IgD-negative memory B cell (primary cell): ENCODE measurements at regions not wholly inside any gene's neighbourhood (a gene's known extent, or its start where the extent isn't known, plus 50 kb on each side); places are given as distances from the start of the nearest gene placed in this dataset.

Experiments used
- H3K27ac Mint-ChIP-seq, 3 donors: one replicate each; pipeline ENCODE4 v1.8.0; 2020 to 2022; ENCODE audit warnings: mild to moderate bottlenecking in 3 of 3, mixed read lengths in 3 of 3, moderate library complexity in 1 of 3
- H3K27me3 Mint-ChIP-seq: one replicate; pipeline ENCODE4 v1.8.0; 2021; ENCODE audit warnings: mixed read lengths
- H3K36me3 Mint-ChIP-seq: one replicate; pipeline ENCODE4 v1.8.0; 2020; ENCODE audit warnings: mild to moderate bottlenecking, mixed read lengths
- H3K4me1 Mint-ChIP-seq, 3 donors: one replicate each; pipeline ENCODE4 v1.8.0; 2020 to 2022; ENCODE audit warnings: mixed read lengths in 3 of 3, mild to moderate bottlenecking in 1 of 3
- H3K4me3 Mint-ChIP-seq, 4 donors: one replicate each; pipeline ENCODE4 v1.8.0; 2020 to 2022; ENCODE audit warnings: mild to moderate bottlenecking in 4 of 4, mixed read lengths in 4 of 4, moderate library complexity in 3 of 4
- H3K9me3 Mint-ChIP-seq, 3 donors: one replicate each; pipeline ENCODE4 v1.8.0; 2020 to 2021; ENCODE audit warnings: mixed read lengths in 3 of 3, mild to moderate bottlenecking in 1 of 3

DNA sequence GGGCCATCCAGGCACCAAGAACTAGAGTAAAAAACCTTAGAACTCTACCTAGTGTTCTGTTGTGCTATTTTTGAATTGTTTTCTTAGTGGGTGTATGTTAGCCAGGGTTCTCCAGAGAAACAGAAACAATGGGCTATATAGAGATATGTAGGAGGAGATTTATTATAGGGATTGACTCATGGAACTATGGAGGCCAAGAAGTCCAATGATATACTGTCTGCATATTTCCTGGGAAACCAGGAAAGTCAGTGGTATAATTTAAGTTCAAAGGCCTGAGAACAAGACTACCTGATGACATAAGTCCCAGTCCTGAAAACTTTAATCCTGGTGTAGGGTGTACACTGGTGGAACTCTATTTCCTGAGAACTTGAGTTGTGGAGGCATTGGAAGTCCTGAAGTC, 108.7 kb upstream of the ACVR1 start:
- Mint-ChIP-seq H3K27ac (no peak overlapping the region), H3K4me3 (no peak overlapping the region), H3K36me3 (no peaks in the 10 kb centered on the region), H3K4me1 (no peaks in the 10 kb centered on the region), H3K9me3 (peaks cover 0 to 7% (median 1%) of the 10 kb centered on the region in 3 donors), H3K27me3 (peaks cover 5% of the 10 kb centered on the region)

DNA sequence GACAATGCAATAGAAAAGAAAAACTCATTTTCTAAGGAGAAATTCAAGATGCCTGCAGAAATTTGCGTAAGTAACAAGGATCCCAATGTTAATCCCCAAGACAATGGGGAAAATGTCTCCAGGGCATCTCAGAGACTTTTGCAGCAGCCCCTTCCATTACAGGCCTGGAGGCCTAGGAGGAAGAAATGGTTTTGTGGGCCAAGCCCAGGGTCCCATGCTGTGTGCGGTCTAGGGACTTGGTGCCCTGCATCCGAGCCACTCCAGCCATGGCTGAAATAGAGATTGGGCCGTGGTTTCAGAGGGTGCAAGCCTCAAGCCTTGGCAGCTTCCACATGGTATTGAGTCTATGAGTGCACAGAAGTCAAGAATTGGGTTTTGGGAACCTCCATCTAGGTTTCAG, 103.9 kb upstream of the ACVR1 start:
- Mint-ChIP-seq H3K9me3 (peaks cover 1 to 22% (median 6%) of the 10 kb centered on the region in 3 donors), H3K27ac (no peak overlapping the region), H3K4me1 (no peaks in the 10 kb centered on the region), H3K27me3 (peaks cover 8% of the 10 kb centered on the region), H3K4me3 (no peak overlapping the region), H3K36me3 (no peaks in the 10 kb centered on the region)

DNA sequence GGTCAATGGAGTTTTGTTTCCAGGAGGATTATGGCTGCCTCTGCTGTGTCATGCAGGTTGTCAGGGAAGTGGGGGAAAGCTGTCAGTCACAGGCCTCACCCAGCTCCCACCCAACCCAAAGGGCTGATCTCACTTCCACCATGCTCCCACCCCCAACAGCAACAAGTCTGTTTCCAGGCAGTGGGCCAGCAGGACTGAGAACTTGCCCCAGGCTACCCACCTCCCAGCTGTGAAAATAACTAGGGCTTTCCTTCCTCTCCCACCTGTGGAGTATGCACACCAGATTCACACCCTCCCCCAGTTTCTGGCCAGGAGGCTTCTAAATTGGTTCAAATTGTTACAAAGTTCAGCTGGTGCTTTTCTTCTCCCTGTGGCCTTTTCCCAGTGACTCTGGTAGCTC, 95.6 kb upstream of the ACVR1 start:
- no peak overlapping the region for H3K27ac Mint-ChIP-seq
- peaks cover 3% of the 10 kb centered on the region for H3K27me3 Mint-ChIP-seq
- no peak overlapping the region for H3K4me3 Mint-ChIP-seq
- H3K36me3 Mint-ChIP-seq = no peaks in the 10 kb centered on the region
- no peaks in the 10 kb centered on the region for H3K4me1 Mint-ChIP-seq
- H3K9me3 Mint-ChIP-seq = peaks cover 0 to 12% (median 3%) of the 10 kb centered on the region in 3 donors

DNA sequence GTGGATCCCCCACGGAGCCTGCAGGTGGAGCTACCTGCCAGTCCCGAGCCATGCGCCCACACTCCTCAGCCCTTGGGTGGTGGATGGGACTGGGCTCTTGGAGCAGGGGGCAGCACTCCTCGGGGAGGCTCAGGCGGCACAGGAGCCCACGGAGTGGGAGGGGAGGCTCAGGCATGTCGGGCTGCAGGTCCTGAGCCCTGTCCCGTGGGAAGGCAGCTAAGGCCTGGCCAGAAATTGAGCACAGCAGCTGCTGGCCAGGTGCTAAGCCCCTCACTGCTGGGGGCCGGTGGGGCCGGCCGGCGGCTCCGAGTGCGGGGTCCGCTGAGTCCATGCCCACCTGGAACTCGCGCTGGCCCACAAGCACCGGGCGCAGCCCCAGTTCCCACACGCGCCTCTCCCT, 91.7 kb upstream of the ACVR1 start:
- peaks cover 2% of the 10 kb centered on the region for H3K27me3 Mint-ChIP-seq
- no peaks in the 10 kb centered on the region for H3K36me3 Mint-ChIP-seq
- no peak overlapping the region for H3K27ac Mint-ChIP-seq

DNA sequence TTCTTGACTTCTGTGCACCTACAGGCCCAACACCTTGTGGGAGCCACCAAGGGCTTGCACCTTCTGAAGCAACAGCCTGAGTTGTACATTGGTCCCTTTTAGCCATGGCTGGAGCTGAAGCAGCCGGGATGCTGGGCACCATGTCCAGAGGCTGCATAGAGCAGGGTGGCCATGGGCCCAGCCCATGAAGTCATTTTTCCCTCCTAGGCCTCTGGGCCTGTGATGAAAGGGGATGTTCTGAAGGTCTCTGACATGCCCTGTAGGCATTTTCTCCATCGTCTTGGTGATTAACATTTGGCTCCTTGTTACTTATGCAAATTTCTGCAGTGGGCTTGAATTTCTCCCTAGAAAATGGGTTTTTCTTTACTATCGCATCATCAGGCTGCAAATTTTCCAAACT, 83.1 kb upstream of the ACVR1 start:
- peaks cover 10 to 20% (median 10%) of the 10 kb centered on the region in 3 donors for H3K9me3 Mint-ChIP-seq
- no peaks in the 10 kb centered on the region for H3K27me3 Mint-ChIP-seq

More for the DNA sequence above, 91.7 kb upstream of the ACVR1 start:
- peaks cover 4 to 5% (median 4%) of the 10 kb centered on the region in 3 donors for H3K9me3 Mint-ChIP-seq
- H3K4me1 Mint-ChIP-seq = no peaks in the 10 kb centered on the region
- no peak overlapping the region for H3K4me3 Mint-ChIP-seq

DNA sequence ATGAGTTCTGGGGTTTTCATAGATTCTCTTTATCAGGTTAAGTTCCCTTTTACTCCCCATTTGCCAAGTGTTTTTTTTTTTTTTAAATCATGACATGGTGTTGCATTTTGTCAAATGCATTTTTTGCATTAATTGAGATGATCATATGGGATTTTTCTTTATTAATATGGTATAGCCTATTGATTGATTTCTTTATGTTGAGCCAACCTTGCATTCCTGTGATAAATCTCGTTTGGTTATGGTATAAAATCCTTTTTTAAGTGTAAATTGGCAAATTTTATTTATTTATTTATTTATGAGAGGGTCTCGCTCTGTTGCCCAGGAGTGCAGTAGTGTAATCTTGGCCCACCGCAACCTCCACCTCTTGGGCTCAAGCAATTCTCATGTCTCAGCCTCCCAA, 81.5 kb upstream of the ACVR1 start:
- H3K27ac Mint-ChIP-seq = no peak overlapping the region

More for the DNA sequence above, 83.1 kb upstream of the ACVR1 start:
- Mint-ChIP-seq H3K27ac (no peak overlapping the region), H3K4me1 (no peaks in the 10 kb centered on the region), H3K36me3 (no peaks in the 10 kb centered on the region), H3K4me3 (no peak overlapping the region)

DNA sequence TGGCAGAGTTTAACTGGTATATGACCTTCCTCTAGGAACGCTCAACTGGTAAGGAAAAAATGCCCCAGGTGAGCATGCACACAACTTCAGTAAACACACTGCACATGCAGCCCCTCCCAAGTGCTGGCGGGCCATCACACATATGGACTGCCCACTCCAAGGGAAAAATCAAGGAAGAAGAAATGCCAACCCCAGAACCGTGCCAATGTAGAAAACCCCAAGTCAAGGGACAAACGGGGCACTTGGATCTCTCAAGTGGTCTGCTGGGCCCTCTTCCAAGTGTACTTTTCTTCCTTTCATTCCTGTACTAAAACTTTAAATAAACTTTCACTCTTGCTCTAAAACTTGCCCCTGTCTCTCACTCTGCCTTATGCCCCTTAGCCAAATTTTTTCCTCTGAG, 76.4 kb upstream of the ACVR1 start:
- H3K4me1 Mint-ChIP-seq = no peaks in the 10 kb centered on the region
- peaks cover 4 to 11% (median 9%) of the 10 kb centered on the region in 3 donors for H3K9me3 Mint-ChIP-seq
- H3K27me3 Mint-ChIP-seq = peaks cover 6% of the 10 kb centered on the region
- H3K27ac Mint-ChIP-seq = no peak overlapping the region
- peaks cover 1% of the 10 kb centered on the region for H3K36me3 Mint-ChIP-seq
- H3K4me3 Mint-ChIP-seq = no peak overlapping the region

More for the DNA sequence above, 81.5 kb upstream of the ACVR1 start:
- Mint-ChIP-seq H3K4me1 (no peaks in the 10 kb centered on the region), H3K27me3 (peaks cover 2% of the 10 kb centered on the region), H3K9me3 (peaks cover 10 to 20% (median 10%) of the 10 kb centered on the region in 3 donors), H3K4me3 (no peak overlapping the region), H3K36me3 (no peaks in the 10 kb centered on the region)

DNA sequence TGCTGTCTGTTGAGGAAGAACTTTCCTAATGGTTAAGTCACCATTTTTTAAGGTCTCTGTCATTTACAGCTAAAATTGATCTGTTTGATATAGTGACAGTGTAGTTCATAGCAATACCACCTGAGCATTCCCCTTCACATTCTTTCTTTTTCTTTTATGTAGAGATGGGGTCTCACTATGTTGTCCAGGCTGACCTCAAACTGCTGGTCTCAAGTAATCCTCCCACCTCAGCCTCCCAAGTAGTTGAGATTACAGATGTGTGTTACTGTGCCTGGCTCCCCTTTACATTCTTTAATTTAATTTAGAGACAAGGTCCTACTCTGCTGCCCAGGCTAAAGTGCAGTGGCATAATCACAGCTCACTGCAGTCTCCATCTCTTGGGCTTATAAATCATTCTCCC, 72.7 kb upstream of the ACVR1 start:
- H3K9me3 Mint-ChIP-seq = no peaks in the 10 kb centered on the region
- no peak overlapping the region for H3K4me3 Mint-ChIP-seq
- H3K27me3 Mint-ChIP-seq = peaks cover 9% of the 10 kb centered on the region
- no peak overlapping the region for H3K27ac Mint-ChIP-seq
- peaks cover 1% of the 10 kb centered on the region for H3K36me3 Mint-ChIP-seq
- no peaks in the 10 kb centered on the region for H3K4me1 Mint-ChIP-seq

DNA sequence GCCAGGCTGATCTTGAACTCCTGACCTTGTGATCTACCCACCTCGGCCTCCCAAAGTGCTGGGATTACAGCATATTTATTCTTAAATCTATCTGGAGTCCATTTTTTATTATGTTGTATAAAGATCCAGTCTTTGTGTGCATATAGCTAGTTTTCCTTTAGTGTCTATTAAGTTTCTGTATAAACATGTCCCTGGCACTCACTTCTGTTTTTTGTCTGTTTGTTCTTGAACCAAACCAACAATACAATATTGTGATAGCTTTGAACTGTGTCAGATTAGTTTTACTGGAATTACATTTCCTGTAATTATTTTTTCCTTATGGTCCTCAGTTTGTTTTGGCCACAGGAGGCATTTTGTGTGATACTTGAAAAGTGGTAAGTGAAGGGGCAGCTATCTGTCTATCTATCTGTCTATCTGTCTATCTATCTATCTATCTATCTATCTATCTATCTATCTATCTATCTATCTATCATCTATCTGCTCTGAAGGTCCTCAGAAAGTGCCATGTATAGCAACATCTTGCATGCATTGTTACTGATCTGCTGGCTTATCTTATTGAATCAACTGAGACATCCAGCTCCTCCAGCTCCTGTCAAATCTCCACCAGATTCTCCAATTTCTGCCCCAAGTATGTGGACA, 70.9 kb upstream of the ACVR1 start:
- H3K4me1 Mint-ChIP-seq = no peaks in the 10 kb centered on the region
- peaks cover under 1% of the 10 kb centered on the region for H3K36me3 Mint-ChIP-seq
- no peaks in the 10 kb centered on the region for H3K9me3 Mint-ChIP-seq

DNA sequence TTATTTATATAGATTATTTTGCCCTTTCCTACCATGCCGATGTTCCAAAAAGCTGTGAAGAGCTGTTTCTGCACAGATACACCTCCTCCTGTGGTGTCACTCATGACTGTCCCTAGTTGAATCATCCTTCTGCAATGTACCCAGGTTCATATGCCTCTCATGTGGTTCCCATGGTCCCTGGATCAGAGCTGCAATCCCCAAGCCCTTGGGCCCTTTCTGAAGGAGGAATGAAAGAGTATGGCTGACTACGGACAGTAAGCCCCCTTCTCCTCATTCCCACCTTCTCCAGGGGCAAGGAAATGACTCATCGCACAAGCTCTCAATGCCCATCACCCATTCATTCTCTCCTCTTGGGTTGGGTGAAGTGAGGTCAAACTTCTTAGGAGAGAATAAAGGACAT, 63.9 kb upstream of the ACVR1 start:
- Mint-ChIP-seq H3K4me3 (no peak overlapping the region), H3K27ac (no peak overlapping the region), H3K36me3 (no peaks in the 10 kb centered on the region), H3K27me3 (peaks cover 2% of the 10 kb centered on the region), H3K9me3 (no peaks in the 10 kb centered on the region), H3K4me1 (no peaks in the 10 kb centered on the region)

More for the DNA sequence above, 70.9 kb upstream of the ACVR1 start:
- Mint-ChIP-seq H3K4me3 (no peak overlapping the region), H3K27me3 (peaks cover 7% of the 10 kb centered on the region), H3K27ac (no peak overlapping the region)

DNA sequence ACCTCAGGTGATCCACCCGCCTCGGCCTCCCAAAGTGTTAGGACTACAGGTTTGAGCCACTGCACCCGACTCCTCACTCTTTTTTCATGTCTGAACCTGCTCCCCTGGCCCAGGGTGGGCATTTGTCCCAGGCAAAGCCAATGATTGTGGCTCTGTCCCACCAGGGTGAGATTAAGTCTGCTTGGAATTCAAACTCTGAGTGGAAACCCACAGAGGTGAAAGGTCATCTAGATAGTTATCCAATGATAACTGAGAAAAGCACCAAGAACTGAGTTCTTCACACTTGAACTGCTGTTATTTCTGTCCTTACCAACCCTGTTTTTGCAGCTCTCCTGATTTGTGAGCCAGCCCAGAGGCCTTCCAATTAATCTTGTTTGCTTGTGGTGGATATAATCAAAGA, 62.4 kb upstream of the ACVR1 start:
- Mint-ChIP-seq H3K27me3 (no peaks in the 10 kb centered on the region), H3K4me1 (no peaks in the 10 kb centered on the region), H3K27ac (no peak overlapping the region), H3K36me3 (no peaks in the 10 kb centered on the region), H3K4me3 (no peak overlapping the region), H3K9me3 (no peaks in the 10 kb centered on the region)

DNA sequence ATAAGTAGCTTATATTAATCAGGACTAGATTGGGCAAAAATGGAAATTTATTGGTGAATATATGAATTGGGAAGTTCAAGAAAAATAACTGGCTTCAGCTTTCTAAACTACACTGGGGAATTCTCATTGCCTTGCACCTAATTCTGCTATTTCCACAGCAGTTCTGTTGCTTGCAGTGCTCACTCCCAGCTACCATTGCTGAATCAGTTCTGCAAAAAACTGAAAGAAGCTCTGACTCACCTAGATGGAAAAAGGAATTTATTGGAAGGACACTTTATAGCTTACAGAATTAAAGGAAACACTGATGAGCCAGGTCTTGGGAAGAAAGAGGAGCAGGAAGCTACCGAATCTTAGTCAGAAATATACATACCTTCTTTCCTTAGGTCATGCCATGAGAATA, 60.3 kb upstream of the ACVR1 start:
- Mint-ChIP-seq H3K27me3 (peaks cover 5% of the 10 kb centered on the region), H3K36me3 (no peaks in the 10 kb centered on the region), H3K9me3 (no peaks in the 10 kb centered on the region), H3K4me3 (no peak overlapping the region), H3K27ac (no peak overlapping the region), H3K4me1 (no peaks in the 10 kb centered on the region)

DNA sequence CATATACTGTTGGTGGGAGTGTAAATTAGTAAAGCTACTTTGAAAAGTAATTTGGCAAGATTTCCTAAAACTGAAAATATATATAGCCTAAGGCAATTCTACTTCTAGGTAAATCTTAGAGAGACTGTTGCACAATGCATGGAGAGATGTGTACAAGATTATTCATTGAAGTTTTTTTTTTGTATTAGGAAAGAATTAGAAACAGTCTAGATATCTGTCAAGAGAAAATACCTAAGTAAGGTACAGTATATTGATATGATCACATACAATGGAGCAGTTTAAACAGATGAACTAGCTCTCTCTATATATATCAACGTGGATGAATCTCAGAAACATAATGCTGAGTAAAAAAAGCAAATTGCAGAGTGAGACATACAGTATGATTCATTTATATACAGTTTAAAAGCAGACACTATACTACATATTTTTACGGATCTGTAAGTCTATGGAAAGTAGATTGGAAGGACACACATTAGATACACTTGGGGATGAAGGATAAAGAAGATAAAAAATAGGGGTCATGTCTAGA, 59.3 kb upstream of the ACVR1 start:
- H3K27ac Mint-ChIP-seq = no peak overlapping the region
- no peaks in the 10 kb centered on the region for H3K36me3 Mint-ChIP-seq
- H3K27me3 Mint-ChIP-seq = peaks cover 11% of the 10 kb centered on the region
- no peak overlapping the region for H3K4me3 Mint-ChIP-seq
- no peaks in the 10 kb centered on the region for H3K9me3 Mint-ChIP-seq
- no peaks in the 10 kb centered on the region for H3K4me1 Mint-ChIP-seq

DNA sequence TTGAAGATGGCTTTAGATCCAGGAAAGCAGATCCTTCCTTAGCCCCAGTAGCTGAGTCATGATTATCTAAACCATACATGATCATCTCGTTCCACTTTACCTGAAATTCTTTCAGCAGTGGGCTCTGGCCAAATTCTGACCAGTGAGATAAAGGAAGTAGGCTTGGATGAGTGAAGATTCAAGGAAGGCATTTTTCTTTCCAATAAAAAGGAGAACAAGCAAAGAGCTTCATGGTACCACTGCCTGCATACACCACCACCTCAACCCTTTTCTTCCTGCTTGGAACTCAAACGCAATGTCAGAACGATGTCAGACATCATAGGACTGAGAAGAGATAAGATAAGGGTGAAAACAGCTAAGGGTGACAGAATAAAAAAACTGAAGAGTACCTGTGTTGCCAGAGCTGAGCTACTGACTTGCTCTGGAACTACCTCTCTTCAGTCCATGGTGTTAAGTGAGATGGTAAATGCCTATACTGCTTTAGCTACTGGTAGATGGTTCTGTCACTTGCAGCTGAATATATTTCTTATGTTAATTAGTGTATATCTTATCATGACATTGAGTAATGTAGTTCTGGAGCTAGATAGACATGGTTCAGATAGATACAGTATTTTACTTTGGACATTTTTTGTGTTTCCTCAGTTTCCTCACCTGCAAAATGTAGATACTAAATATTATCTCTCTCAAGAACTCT, 58.7 kb upstream of the ACVR1 start:
- no peaks in the 10 kb centered on the region for H3K36me3 Mint-ChIP-seq
- H3K4me3 Mint-ChIP-seq = no peak overlapping the region
- no peak overlapping the region for H3K27ac Mint-ChIP-seq
- no peaks in the 10 kb centered on the region for H3K4me1 Mint-ChIP-seq
- peaks cover 15% of the 10 kb centered on the region for H3K27me3 Mint-ChIP-seq
- peaks cover 0 to 2% (median 0%) of the 10 kb centered on the region in 3 donors for H3K9me3 Mint-ChIP-seq

DNA sequence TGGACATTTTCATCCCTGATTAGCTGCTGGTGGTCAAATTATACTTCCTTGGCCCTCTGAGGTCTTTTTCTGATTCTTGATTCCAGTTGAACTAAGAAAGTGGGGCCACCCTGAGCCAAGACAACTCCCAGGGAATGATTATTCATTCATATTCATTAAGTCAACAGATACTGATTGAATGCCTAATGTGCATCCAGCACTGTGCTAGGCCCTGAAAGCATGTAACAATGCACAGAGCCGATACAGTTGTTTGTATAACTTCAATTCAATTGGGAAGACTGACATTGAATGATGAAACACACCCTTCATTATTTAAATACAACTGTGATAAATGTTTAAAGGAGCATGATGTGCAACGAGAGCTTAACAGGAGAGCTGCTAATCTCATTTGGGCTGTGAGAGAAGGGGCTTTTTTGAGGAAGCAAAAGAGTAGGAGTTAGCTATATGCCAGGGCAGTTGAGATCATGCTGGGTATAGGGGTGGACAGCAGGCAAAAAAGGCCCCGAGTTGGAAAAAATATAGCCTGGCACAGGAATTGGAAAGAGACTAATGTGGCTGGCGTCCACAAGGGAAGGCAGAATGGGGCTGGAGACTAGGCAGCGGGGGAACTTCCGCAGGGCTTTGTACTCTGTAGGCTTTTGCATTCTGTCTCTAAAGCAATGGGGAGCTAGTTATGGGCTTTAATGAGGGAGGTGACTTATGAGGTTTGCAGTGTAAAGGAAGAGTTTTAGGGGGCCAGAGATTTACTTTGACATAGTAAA, 57.2 kb upstream of the ACVR1 start:
- Mint-ChIP-seq H3K4me3 (no peak overlapping the region), H3K27ac (no peak overlapping the region), H3K4me1 (no peaks in the 10 kb centered on the region), H3K27me3 (peaks cover 15% of the 10 kb centered on the region), H3K36me3 (no peaks in the 10 kb centered on the region), H3K9me3 (peaks cover 0 to 6% (median 0%) of the 10 kb centered on the region in 3 donors)
